ENCODE measurements at regions not wholly inside any gene's neighbourhood (a gene's known extent, or its start where the extent isn't known, plus 50 kb on each side); places are given as distances from the start of the nearest gene placed in this dataset.
"Not testable (repeated sequence)": the region's sequence is repeated elsewhere in the genome, so short reads cannot be mapped to it uniquely, and the experiment has no call there.

DNA sequence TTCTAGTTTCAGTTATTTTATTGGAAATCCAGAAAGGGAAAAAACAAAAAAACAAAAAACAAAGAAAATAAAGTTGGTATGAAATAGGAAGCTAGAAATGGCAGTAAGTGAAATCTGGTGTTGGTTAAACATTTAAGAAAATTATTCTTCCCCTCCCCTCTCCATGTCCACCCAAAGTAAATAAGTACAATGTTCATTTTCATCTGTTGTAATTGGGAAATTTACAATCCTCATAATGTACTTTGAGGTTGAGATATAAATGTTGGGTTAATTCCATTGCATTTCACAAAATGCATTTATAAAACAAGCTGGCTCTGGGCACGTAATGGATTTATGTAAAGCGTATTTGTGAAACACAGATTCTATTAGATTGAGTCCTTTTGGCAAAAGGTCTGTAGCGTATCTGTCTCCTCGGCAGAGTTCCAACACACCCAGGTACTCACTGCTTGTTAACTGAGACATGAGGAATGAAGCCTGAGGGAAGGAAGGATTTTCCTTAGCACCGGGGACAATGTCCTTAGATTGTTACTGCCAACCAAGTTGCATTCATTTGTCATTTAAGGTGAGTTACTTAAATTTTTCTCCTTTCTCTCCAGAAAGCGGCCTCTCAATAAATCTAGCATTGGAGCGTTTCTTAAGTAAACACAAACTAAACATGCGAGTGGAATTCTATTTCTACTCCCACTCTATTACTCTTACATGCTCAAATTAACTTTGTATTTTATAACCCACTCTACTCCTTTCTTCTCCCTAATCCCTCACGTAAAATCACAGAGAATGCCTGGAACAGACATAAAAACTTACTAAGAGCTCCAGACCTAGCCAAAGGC lies 912.3 kb upstream of the WWC1 start:
- Histone ChIP-seq H3K27me3 (no peaks in the 10 kb centered on the region), H3K9me3 (ENCODE audit: low read depth) (no peaks in the 10 kb centered on the region), H3K36me3 (no peaks in the 10 kb centered on the region), H3K27ac (no peak overlapping the region), H3K4me3 (no peak overlapping the region), H3K4me1 (ENCODE audit: low read depth) (no peaks in the 10 kb centered on the region)
- no peak for DNase-seq (ENCODE audit: low read depth in 1 of 2, low spot score in 1 of 2)
- TF ChIP-seq CTCF (IDR thresholded peaks at IDR 0.05; ENCODE audit: low read depth, low read length): no peak

- no peaks in the 10 kb centered on the region for H3K4me1 ChIP-seq (ENCODE audit: low read depth)
- H3K27ac ChIP-seq: no peak overlapping the region
- no peak for TF ChIP-seq CTCF (IDR thresholded peaks at IDR 0.05; ENCODE audit: low read depth, low read length)
- H3K27me3 ChIP-seq: no peaks in the 10 kb centered on the region
- no peaks in the 10 kb centered on the region for H3K36me3 ChIP-seq
- DNase-seq (ENCODE audit: low read depth in 1 of 2, low spot score in 1 of 2): no peak
- no peak overlapping the region for H3K4me3 ChIP-seq
- H3K9me3 ChIP-seq (ENCODE audit: low read depth): no peaks in the 10 kb centered on the region
These were observed 910.0 kb upstream of the WWC1 start for GRCh38 chr5:167381457-167381856.

DNA sequence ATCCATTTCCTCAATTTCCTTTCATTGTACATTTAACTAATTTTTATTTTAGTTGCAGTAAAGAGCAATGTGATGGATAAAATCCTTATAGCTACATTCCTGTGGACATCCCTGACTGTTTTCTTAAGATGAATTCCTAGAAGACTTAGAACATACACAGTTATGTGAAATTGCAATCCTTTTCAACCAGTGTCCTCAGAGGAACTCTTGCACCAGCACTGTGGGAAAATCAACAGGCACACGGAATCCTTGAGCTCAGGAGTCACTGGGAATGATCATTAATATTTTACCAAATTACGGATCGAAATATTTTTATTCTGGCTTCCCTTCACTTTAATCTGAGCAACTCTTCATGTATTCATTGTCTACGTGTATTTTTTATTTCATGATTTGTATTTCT lies 901.9 kb upstream of the WWC1 start:
- H3K4me3 ChIP-seq: no peak overlapping the region
- TF ChIP-seq CTCF (IDR thresholded peaks at IDR 0.05; ENCODE audit: low read depth, low read length): no peak
- H3K27me3 ChIP-seq: no peaks in the 10 kb centered on the region
- H3K4me1 ChIP-seq (ENCODE audit: low read depth): no peaks in the 10 kb centered on the region
- H3K9me3 ChIP-seq (ENCODE audit: low read depth): no peaks in the 10 kb centered on the region
- DNase-seq (ENCODE audit: low read depth in 1 of 2, low spot score in 1 of 2): no peak
- no peaks in the 10 kb centered on the region for H3K36me3 ChIP-seq
- H3K27ac ChIP-seq: no peak overlapping the region

DNA sequence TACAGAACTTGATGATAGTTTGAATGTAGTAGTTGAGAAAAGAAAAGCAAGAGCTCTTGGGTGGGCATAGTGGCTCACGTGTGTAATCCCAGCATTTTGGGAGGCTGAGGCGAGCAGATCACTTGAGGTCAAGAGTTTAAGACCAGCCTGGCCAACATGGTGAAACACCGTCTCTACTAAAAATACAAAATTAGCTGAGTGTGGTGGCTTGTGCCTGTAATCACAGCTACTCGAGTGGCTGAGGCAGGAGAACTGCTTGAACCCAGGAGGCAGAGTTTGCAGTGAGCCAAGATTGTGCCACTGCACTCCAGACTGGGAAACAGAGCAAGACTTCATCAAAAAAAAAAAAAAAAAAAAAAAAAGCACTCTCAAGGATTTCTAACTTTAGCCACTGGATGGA lies 900.2 kb upstream of the WWC1 start:
- not testable (repeated sequence) for DNase-seq (ENCODE audit: low read depth in 1 of 2, low spot score in 1 of 2); H3K27ac ChIP-seq; H3K27me3 ChIP-seq; H3K9me3 ChIP-seq (ENCODE audit: low read depth); H3K4me1 ChIP-seq (ENCODE audit: low read depth); H3K4me3 ChIP-seq; H3K36me3 ChIP-seq

- DNase-seq (ENCODE audit: low read depth in 1 of 2, low spot score in 1 of 2): no peak
- Histone ChIP-seq H3K4me3 (no peak overlapping the region), H3K9me3 (ENCODE audit: low read depth) (no peaks in the 10 kb centered on the region), H3K36me3 (no peaks in the 10 kb centered on the region), H3K4me1 (ENCODE audit: low read depth) (no peaks in the 10 kb centered on the region), H3K27me3 (no peaks in the 10 kb centered on the region), H3K27ac (no peak overlapping the region)
- no peak for TF ChIP-seq CTCF (IDR thresholded peaks at IDR 0.05; ENCODE audit: low read depth, low read length)
These were observed 899.2 kb upstream of the WWC1 start for GRCh38 chr5:167392240-167392639.

GRCh38 chr5:167393358-167393757 lies 898.1 kb upstream of the WWC1 start:
- H3K4me3 ChIP-seq: no peak overlapping the region
- TF ChIP-seq CTCF (IDR thresholded peaks at IDR 0.05; ENCODE audit: low read depth, low read length): no peak
- H3K27me3 ChIP-seq: no peaks in the 10 kb centered on the region
- H3K27ac ChIP-seq: no peak overlapping the region
- H3K4me1 ChIP-seq (ENCODE audit: low read depth): no peaks in the 10 kb centered on the region
- DNase-seq (ENCODE audit: low read depth in 1 of 2, low spot score in 1 of 2): no peak
- no peaks in the 10 kb centered on the region for H3K36me3 ChIP-seq
- H3K9me3 ChIP-seq (ENCODE audit: low read depth): no peaks in the 10 kb centered on the region

All from cardiac muscle cell (in vitro differentiated cells and primary cell).